ENCODE measurements at regions not wholly inside any gene's neighbourhood (a gene's known extent, or its start where the extent isn't known, plus 50 kb on each side); places are given as distances from the start of the nearest gene placed in this dataset.
"Not testable (repeated sequence)": the region's sequence is repeated elsewhere in the genome, so short reads cannot be mapped to it uniquely, and the experiment has no call there.

- H3K4me1 ChIP-seq (ENCODE audit: insufficient read depth, low read length): peaks cover 12% of the 10 kb centered on the region
- no peaks in the 10 kb centered on the region for H3K9me3 ChIP-seq (ENCODE audit: control insufficient read depth, insufficient read depth, low read length)
Observed at GRCh38 chr1:82064691-82065090, 264.0 kb downstream of the ADGRL2 start.

DNA sequence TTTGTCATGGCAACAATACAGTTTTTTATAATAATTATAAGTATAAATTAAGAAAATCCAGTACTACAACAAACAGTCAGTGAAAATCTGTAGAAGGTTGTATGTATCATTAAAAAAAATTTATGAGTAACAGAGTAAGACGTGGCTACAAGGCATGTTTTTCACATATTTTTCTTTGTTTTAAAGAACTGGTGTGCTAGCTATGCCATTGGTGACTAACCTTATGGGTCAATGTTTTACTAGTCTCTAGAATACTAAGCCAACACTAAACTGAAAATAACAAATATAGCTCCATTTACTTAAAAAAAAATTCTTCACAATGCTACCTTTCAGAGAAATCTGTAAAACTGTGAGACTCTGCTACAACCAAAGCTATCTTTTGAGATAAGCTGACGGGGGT is 261.5 kb downstream of the ADGRL2 start:
- no peaks in the 10 kb centered on the region for H3K9me3 ChIP-seq (ENCODE audit: control insufficient read depth, insufficient read depth, low read length)
- H3K36me3 ChIP-seq (ENCODE audit: insufficient read depth, low read length): no peaks in the 10 kb centered on the region
- no peak overlapping the region for H3K9ac ChIP-seq (ENCODE audit: low read depth, low read length)
- H3K4me1 ChIP-seq (ENCODE audit: insufficient read depth, low read length): peaks cover 9% of the 10 kb centered on the region

More at GRCh38 chr1:82064691-82065090, 264.0 kb downstream of the ADGRL2 start:
- H3K36me3 ChIP-seq (ENCODE audit: insufficient read depth, low read length): no peaks in the 10 kb centered on the region
- no peak overlapping the region for H3K9ac ChIP-seq (ENCODE audit: low read depth, low read length)

GRCh38 chr1:82059959-82060358 is 259.2 kb downstream of the ADGRL2 start:
- no peak overlapping the region for H3K9ac ChIP-seq (ENCODE audit: low read depth, low read length)
- H3K36me3 ChIP-seq (ENCODE audit: insufficient read depth, low read length): no peaks in the 10 kb centered on the region
- H3K9me3 ChIP-seq (ENCODE audit: control insufficient read depth, insufficient read depth, low read length): no peaks in the 10 kb centered on the region
- H3K4me1 ChIP-seq (ENCODE audit: insufficient read depth, low read length): no peaks in the 10 kb centered on the region

- Histone ChIP-seq H3K4me1 (ENCODE audit: insufficient read depth, low read length) (no peaks in the 10 kb centered on the region), H3K9ac (ENCODE audit: low read depth, low read length) (no peak overlapping the region), H3K9me3 (ENCODE audit: control insufficient read depth, insufficient read depth, low read length) (no peaks in the 10 kb centered on the region), H3K36me3 (ENCODE audit: insufficient read depth, low read length) (no peaks in the 10 kb centered on the region)
Observed at GRCh38 chr1:82057011-82057410, 256.3 kb downstream of the ADGRL2 start.

DNA sequence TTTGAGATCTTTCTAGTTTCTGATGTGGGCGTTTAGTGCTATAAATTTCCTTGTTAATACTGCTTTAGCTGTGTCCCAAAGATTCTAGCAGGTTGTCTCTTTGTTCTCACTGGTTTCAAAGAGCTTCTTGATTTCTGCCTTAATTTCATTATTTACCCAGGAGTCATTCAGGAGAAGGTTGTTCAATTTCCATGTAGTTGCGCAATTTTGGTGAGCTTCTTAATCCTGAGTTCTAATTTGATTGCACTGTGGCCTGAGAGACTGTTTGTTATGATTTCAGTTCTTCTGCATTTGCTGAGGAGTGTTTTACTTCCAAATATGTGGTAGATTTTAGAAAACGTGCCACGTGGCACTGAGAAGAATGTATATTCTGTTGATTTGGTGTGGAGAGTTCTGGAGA is 254.6 kb downstream of the ADGRL2 start:
- not testable (repeated sequence) for H3K36me3 ChIP-seq (ENCODE audit: insufficient read depth, low read length); H3K9ac ChIP-seq (ENCODE audit: low read depth, low read length); H3K9me3 ChIP-seq (ENCODE audit: control insufficient read depth, insufficient read depth, low read length)

GRCh38 chr1:82052563-82052962 is 251.8 kb downstream of the ADGRL2 start:
- Histone ChIP-seq H3K36me3 (ENCODE audit: insufficient read depth, low read length) (no peaks in the 10 kb centered on the region), H3K9ac (ENCODE audit: low read depth, low read length) (no peak overlapping the region), H3K9me3 (ENCODE audit: control insufficient read depth, insufficient read depth, low read length) (no peaks in the 10 kb centered on the region), H3K4me1 (ENCODE audit: insufficient read depth, low read length) (no peaks in the 10 kb centered on the region)

More for the DNA sequence above, 254.6 kb downstream of the ADGRL2 start:
- H3K4me1 ChIP-seq (ENCODE audit: insufficient read depth, low read length): not testable (repeated sequence)

DNA sequence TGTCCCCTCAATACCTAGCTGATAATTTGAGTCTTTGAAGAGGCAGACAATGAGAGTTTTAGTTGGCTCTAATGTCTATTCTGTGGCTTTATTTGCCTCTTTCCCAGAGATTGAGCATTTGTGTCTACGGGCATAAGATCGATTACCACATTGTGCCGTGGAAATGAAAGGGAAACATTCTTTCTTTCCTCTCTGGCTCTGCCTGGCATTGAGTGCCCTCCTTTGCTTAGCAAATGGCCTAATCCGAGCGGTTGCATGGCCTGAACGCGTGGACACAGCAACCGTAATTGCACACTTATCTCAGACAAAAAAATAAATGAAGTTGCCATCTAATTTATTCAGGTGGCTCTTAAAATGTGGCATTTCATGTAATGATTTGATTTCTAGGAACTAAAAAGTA is 247.9 kb downstream of the ADGRL2 start:
- H3K9me3 ChIP-seq (ENCODE audit: control insufficient read depth, insufficient read depth, low read length): no peaks in the 10 kb centered on the region
- no peak overlapping the region for H3K9ac ChIP-seq (ENCODE audit: low read depth, low read length)
- no peaks in the 10 kb centered on the region for H3K36me3 ChIP-seq (ENCODE audit: insufficient read depth, low read length)

DNA sequence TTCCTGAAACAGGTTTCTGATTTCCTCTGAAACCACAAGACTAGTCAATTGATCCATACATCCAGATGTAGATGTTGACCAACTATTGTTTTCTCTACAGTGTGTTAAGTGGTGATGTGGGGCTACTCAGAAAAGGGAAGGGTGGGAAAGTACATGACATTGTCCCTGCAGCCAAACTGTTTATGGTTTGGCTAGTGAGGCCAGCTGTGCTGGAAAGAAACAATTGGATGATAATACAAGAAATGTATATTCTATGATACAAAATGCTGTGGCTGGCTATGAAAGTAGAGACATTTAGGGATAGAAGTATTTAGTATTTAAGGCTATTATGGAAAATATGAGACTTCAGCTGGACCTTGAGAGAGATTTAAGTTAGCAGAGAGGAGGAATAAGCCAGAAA is 244.5 kb downstream of the ADGRL2 start:
- H3K9ac ChIP-seq (ENCODE audit: low read depth, low read length): no peak overlapping the region
- H3K4me1 ChIP-seq (ENCODE audit: insufficient read depth, low read length): no peaks in the 10 kb centered on the region
- H3K36me3 ChIP-seq (ENCODE audit: insufficient read depth, low read length): no peaks in the 10 kb centered on the region
- no peaks in the 10 kb centered on the region for H3K9me3 ChIP-seq (ENCODE audit: control insufficient read depth, insufficient read depth, low read length)

More for the DNA sequence above, 247.9 kb downstream of the ADGRL2 start:
- H3K4me1 ChIP-seq (ENCODE audit: insufficient read depth, low read length): no peaks in the 10 kb centered on the region

DNA sequence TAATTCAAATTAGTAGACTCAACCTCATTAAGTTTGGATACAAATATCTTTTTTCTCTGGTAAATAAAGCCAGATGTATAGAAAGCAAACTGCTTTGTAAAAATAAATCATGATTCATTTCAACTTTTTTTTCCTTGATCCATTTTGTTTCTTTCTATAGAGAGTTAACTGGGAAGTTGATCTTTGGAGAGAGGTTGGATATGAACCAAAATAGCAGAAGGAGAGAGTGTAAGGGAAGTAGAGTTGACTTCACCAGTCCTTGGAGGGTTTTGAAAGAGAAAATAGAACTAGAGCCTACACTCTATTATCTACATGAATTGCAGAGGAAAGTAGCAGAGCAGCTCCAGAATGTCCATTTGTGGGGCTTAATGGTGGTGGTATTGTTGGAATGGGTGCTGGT is 243.8 kb downstream of the ADGRL2 start:
- Histone ChIP-seq H3K9me3 (ENCODE audit: control insufficient read depth, insufficient read depth, low read length) (no peaks in the 10 kb centered on the region), H3K4me1 (ENCODE audit: insufficient read depth, low read length) (no peaks in the 10 kb centered on the region), H3K9ac (ENCODE audit: low read depth, low read length) (no peak overlapping the region), H3K36me3 (ENCODE audit: insufficient read depth, low read length) (no peaks in the 10 kb centered on the region)

DNA sequence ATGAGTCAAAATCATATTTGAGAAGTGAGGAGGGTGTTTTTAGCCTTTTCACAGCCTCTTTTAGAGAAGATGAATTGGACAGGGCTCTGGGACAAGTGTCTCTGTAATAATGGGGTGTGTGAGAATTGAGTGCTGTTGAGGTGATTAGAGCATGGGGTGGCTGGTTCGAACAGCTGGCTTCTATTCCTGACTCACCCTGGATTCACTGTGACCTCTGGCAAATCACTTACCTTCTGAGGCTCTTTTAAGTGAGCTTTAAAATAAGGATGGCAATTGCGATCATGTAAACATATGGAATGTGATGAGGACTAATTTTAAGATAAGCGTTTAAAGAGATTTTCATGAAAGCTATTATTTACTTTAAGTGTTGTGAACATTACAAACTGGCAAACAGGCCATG is 243.4 kb downstream of the ADGRL2 start:
- Histone ChIP-seq H3K4me1 (ENCODE audit: insufficient read depth, low read length) (no peaks in the 10 kb centered on the region), H3K9me3 (ENCODE audit: control insufficient read depth, insufficient read depth, low read length) (no peaks in the 10 kb centered on the region), H3K36me3 (ENCODE audit: insufficient read depth, low read length) (no peaks in the 10 kb centered on the region), H3K9ac (ENCODE audit: low read depth, low read length) (no peak overlapping the region)

- Histone ChIP-seq H3K9me3 (ENCODE audit: control insufficient read depth, insufficient read depth, low read length) (no peaks in the 10 kb centered on the region), H3K4me1 (ENCODE audit: insufficient read depth, low read length) (no peaks in the 10 kb centered on the region), H3K36me3 (ENCODE audit: insufficient read depth, low read length) (no peaks in the 10 kb centered on the region), H3K9ac (ENCODE audit: low read depth, low read length) (no peak overlapping the region)
Observed at GRCh38 chr1:82042306-82043060, 241.7 kb downstream of the ADGRL2 start.

Measured in ES-I3 (cell line).